ENCODE measurements at regions not wholly inside any gene's neighbourhood (a gene's known extent, or its start where the extent isn't known, plus 50 kb on each side); places are given as distances from the start of the nearest gene placed in this dataset.

GRCh38 chr1:190563230-190563629, 85.6 kb upstream of the BRINP3 start:
- Mint-ChIP-seq H3K4me3 (no peak overlapping the region), H3K27ac (no peak overlapping the region; a peak in 2 of 7 replicates)

More at GRCh38 chr1:190563230-190563629, 85.6 kb upstream of the BRINP3 start:
- no peak overlapping the region for H2BK15ac ChIP-seq (ENCODE audit: low read depth, low read length)
- WGBS (ENCODE audit: extremely low coverage, insufficient read length, low lambda C conversion rate): no CpG with 5 or more reads among the region's 9 CpGs
- no peak overlapping the region for H3K4ac ChIP-seq (ENCODE audit: low read depth, low read length)
- H3K9ac ChIP-seq (ENCODE audit: extremely low read depth, insufficient read length, low read length): no peak overlapping the region
- no peak overlapping the region for H3K23ac ChIP-seq (ENCODE audit: insufficient read length, low read depth, low read length)
- Mint-ChIP-seq H3K36me3 (ENCODE audit: insufficient read depth in 1 of 3, low read depth in 3 of 3) (peaks cover 0 to 8% (median 0%) of the 10 kb centered on the region in 3 experiments; a peak in 1 of 7 replicates), H3K9me3 (peaks cover 3 to 8% of the 10 kb centered on the region in 2 experiments; a peak in 2 of 5 replicates), H3K27me3 (ENCODE audit: low read depth) (no peaks in the 10 kb centered on the region), H3K4me1 (peaks cover 7 to 9% of the 10 kb centered on the region in 2 experiments)
- no peak overlapping the region for H4K91ac ChIP-seq (ENCODE audit: insufficient read length, low read depth, low read length)
- H2AK5ac ChIP-seq (ENCODE audit: insufficient read length, low read length): no peak overlapping the region
- no peak overlapping the region for H2BK20ac ChIP-seq (ENCODE audit: low read depth, low read length, poor library complexity, severe bottlenecking)
- H3T11ph ChIP-seq (ENCODE audit: low read length): no peak overlapping the region
- H3K4me2 ChIP-seq (ENCODE audit: insufficient read depth, insufficient read length, low read length): no peak overlapping the region
- no peaks in the 10 kb centered on the region for H3K79me2 ChIP-seq (ENCODE audit: insufficient read depth, low read length)
- TF ChIP-seq, protein P1, sequence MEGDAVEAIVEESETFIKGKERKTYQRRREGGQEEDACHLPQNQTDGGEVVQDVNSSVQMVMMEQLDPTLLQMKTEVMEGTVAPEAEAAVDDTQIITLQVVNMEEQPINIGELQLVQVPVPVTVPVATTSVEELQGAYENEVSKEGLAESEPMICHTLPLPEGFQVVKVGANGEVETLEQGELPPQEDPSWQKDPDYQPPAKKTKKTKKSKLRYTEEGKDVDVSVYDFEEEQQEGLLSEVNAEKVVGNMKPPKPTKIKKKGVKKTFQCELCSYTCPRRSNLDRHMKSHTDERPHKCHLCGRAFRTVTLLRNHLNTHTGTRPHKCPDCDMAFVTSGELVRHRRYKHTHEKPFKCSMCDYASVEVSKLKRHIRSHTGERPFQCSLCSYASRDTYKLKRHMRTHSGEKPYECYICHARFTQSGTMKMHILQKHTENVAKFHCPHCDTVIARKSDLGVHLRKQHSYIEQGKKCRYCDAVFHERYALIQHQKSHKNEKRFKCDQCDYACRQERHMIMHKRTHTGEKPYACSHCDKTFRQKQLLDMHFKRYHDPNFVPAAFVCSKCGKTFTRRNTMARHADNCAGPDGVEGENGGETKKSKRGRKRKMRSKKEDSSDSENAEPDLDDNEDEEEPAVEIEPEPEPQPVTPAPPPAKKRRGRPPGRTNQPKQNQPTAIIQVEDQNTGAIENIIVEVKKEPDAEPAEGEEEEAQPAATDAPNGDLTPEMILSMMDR (conservative IDR thresholded peaks at IDR 0.05): no peak
- no peak overlapping the region for H3K14ac ChIP-seq (ENCODE audit: insufficient read depth, low read length)
- H2BK120ac ChIP-seq (ENCODE audit: low read depth, low read length, poor library complexity, severe bottlenecking): no peak overlapping the region
- no peak overlapping the region for H3K18ac ChIP-seq (ENCODE audit: insufficient read length, low read depth, low read length)
- H2BK5ac ChIP-seq (ENCODE audit: insufficient read length, low read length): no peak overlapping the region
- no peaks in the 10 kb centered on the region for H3K9me3 ChIP-seq (ENCODE audit: control insufficient read depth, low read depth, low read length)
- H3K4me1 ChIP-seq (ENCODE audit: insufficient read depth, low read length): no peaks in the 10 kb centered on the region
- no peaks in the 10 kb centered on the region for H3K79me1 ChIP-seq (ENCODE audit: insufficient read depth, low read depth, low read length, poor library complexity, severe bottlenecking)
- H4K20me1 ChIP-seq (ENCODE audit: control insufficient read depth, insufficient read depth, insufficient read length): no peaks in the 10 kb centered on the region
- H2AFZ ChIP-seq (ENCODE audit: low read length): no peak overlapping the region
- H3K27me3 ChIP-seq (ENCODE audit: insufficient read depth, low read length): no peaks in the 10 kb centered on the region
- DNase-seq: no peak
- H3K27ac ChIP-seq (ENCODE audit: insufficient read length, low read depth, low read length): no peak overlapping the region
- H4K5ac ChIP-seq (ENCODE audit: insufficient read length, low read depth, low read length): no peak overlapping the region
- H4K8ac ChIP-seq (replicated peaks; ENCODE audit: insufficient read length, low read depth, low read length): no peak overlapping the region
- H3K23me2 ChIP-seq (ENCODE audit: insufficient read length, low read depth, low read length, poor library complexity, severe bottlenecking): no peaks in the 10 kb centered on the region
- H2BK12ac ChIP-seq (ENCODE audit: insufficient read length, low read depth, low read length): no peak overlapping the region
- no peak overlapping the region for H3K56ac ChIP-seq (ENCODE audit: insufficient read length, low read depth, low read length)
